WTC11 (cell line): ENCODE measurements at regions not wholly inside any gene's neighbourhood (a gene's known extent, or its start where the extent isn't known, plus 50 kb on each side); places are given as distances from the start of the nearest gene placed in this dataset.

Experiments used
- ATAC-seq: fragments of 200-7000 bp; cut with Tn5 transposase; 2 replicates; pipeline ENCODE4 v1.10.0; 2021; ENCODE audit warnings: mild to moderate bottlenecking, moderate library complexity
- CTCF ChIA-PET: fragments of 300-600 bp; sonication (Branson Sonifier 250); formaldehyde crosslinking; loops from one replicate; lab custom pipeline; 2021; ENCODE audit warnings: antibody characterized with exemption; lab: Charles Lee
- POLR2A ChIA-PET: fragments of 350-600 bp; sonication (Branson Sonifier 250); formaldehyde crosslinking; loops from one replicate; lab custom pipeline; 2021; ENCODE audit warnings: antibody characterized with exemption; lab: Charles Lee
- DNase-seq: peaks from one replicate; pipeline ENCODE4 v3.0.0; 2021; ENCODE audit warnings: low spot score
- H3K27ac Mint-ChIP-seq: 2 replicates; pipeline ENCODE4 v1.8.0; 2021; ENCODE audit warnings: mixed read lengths
- H3K27me3 Mint-ChIP-seq: 2 replicates; pipeline ENCODE4 v1.8.0; 2021; ENCODE audit warnings: low read depth, mild to moderate bottlenecking, moderate library complexity, mixed read lengths
- H3K36me3 Mint-ChIP-seq: 2 replicates; pipeline ENCODE4 v1.8.0; 2021; ENCODE audit warnings: mixed read lengths
- H3K4me1 Mint-ChIP-seq: 2 replicates; pipeline ENCODE4 v1.8.0; 2022; ENCODE audit warnings: mixed read lengths
- H3K4me3 Mint-ChIP-seq: 2 replicates; pipeline ENCODE4 v1.8.0; 2021; ENCODE audit warnings: mild to moderate bottlenecking, moderate library complexity, mixed read lengths
- H3K9me3 Mint-ChIP-seq: 2 replicates; pipeline ENCODE4 v1.8.0; 2021; ENCODE audit warnings: mixed read lengths
- ATF1 ChIP-seq: sonication (generic); formaldehyde crosslinking; IDR thresholded peaks from 2 replicates; pipeline ENCODE4 v1.8.1; 2023; ENCODE audit warnings: mild to moderate bottlenecking, moderate library complexity, missing genetic modification reagents
- CREM ChIP-seq: sonication (generic); formaldehyde crosslinking; IDR thresholded peaks from 2 replicates; pipeline ENCODE4 v1.8.1; 2022; ENCODE audit warnings: mild to moderate bottlenecking, missing genetic modification reagents, moderate library complexity
- ELF4 ChIP-seq: sonication (generic); formaldehyde crosslinking; IDR thresholded peaks from 2 replicates; pipeline ENCODE4 v1.8.1; 2022; ENCODE audit warnings: low read depth, mild to moderate bottlenecking, moderate library complexity, missing genetic modification reagents
- NFATC4 ChIP-seq: fragments of 250-450 bp; sonication (Bioruptor Pico); IDR thresholded peaks from 2 replicates; pipeline ENCODE4 v1.9.0; 2021; ENCODE audit warnings: mild to moderate bottlenecking
- NR2C2 ChIP-seq: sonication (generic); formaldehyde crosslinking; IDR thresholded peaks from 2 replicates; pipeline ENCODE4 v1.8.0; 2022; ENCODE audit warnings: mild to moderate bottlenecking, missing genetic modification reagents
- TCF7 ChIP-seq: sonication (generic); formaldehyde crosslinking; IDR thresholded peaks from 2 replicates; pipeline ENCODE4 v1.8.0; 2022; ENCODE audit warnings: mild to moderate bottlenecking, low read depth, missing genetic modification reagents, moderate library complexity
- TEAD4 ChIP-seq: sonication (generic); formaldehyde crosslinking; IDR thresholded peaks from 2 replicates; pipeline ENCODE4 v1.8.0; 2022; ENCODE audit warnings: mild to moderate bottlenecking, missing genetic modification reagents
- ZNF423 ChIP-seq: fragments of 250-450 bp; sonication (Bioruptor Pico); IDR thresholded peaks from 2 replicates; pipeline ENCODE4 v2.1.2; 2022; ENCODE audit warnings: mild to moderate bottlenecking, moderate library complexity
- TF ChIP-seq, protein P1 (sequence below): sonication (generic); formaldehyde crosslinking; IDR thresholded peaks from 2 replicates; pipeline ENCODE4 v1.8.1; 2022; ENCODE audit warnings: mild to moderate bottlenecking, moderate library complexity, missing genetic modification reagents
- TF ChIP-seq, protein P2 (sequence below): sonication (generic); formaldehyde crosslinking; IDR thresholded peaks from 2 replicates; pipeline ENCODE4 v1.8.0; 2022; ENCODE audit warnings: missing genetic modification reagents
- TF ChIP-seq, protein P3 (sequence below): sonication (generic); formaldehyde crosslinking; IDR thresholded peaks from 2 replicates; pipeline ENCODE4 v1.8.0; 2023; ENCODE audit warnings: missing genetic modification reagents
- TF ChIP-seq, protein P4 (sequence below): fragments of 250-450 bp; sonication (Bioruptor Pico); conservative IDR thresholded peaks from 2 replicates; pipeline ENCODE4 v1.9.0; 2021; ENCODE audit warnings: mild to moderate bottlenecking
- TF ChIP-seq, protein P5 (sequence below): sonication (generic); formaldehyde crosslinking; IDR thresholded peaks from 2 replicates; pipeline ENCODE4 v1.8.1; 2022; ENCODE audit warnings: missing genetic modification reagents, borderline replicate concordance
- TF ChIP-seq, protein P6 (sequence below): fragments of 250-450 bp; sonication (Bioruptor Pico); IDR thresholded peaks from 2 replicates; pipeline ENCODE4 v2.1.2; 2022; ENCODE audit warnings: mild to moderate bottlenecking, moderate library complexity

DNA sequence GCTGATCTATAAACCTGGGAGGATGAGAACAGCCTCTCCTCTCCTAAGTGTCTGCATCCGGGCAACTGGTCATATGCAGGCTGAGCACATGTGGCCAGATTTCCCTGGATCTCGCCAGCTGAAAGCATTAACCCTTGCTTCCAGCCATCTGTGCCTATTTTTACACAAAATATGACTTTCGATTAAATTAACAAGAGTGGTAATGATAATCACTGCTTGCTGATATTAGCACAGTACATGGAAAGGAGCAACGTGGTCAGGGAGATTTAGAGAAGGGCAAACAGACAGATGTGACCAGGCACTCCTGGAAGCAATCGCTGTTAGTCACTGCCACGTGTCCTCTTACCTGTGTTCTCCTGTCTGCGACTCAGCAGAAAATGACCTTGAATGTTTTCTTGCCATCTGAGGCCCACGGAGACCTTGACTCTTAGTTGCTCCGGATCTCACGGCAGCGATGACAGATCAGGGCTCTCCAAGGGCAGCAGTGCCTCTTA is 59.5 kb upstream of the NPTX2 start (continued):
- TF ChIP-seq, protein P1, sequence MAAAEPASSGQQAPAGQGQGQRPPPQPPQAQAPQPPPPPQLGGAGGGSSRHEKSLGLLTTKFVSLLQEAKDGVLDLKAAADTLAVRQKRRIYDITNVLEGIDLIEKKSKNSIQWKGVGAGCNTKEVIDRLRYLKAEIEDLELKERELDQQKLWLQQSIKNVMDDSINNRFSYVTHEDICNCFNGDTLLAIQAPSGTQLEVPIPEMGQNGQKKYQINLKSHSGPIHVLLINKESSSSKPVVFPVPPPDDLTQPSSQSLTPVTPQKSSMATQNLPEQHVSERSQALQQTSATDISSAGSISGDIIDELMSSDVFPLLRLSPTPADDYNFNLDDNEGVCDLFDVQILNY (CRISPR knock-in tag): no peak
- TF ChIP-seq, protein P2, sequence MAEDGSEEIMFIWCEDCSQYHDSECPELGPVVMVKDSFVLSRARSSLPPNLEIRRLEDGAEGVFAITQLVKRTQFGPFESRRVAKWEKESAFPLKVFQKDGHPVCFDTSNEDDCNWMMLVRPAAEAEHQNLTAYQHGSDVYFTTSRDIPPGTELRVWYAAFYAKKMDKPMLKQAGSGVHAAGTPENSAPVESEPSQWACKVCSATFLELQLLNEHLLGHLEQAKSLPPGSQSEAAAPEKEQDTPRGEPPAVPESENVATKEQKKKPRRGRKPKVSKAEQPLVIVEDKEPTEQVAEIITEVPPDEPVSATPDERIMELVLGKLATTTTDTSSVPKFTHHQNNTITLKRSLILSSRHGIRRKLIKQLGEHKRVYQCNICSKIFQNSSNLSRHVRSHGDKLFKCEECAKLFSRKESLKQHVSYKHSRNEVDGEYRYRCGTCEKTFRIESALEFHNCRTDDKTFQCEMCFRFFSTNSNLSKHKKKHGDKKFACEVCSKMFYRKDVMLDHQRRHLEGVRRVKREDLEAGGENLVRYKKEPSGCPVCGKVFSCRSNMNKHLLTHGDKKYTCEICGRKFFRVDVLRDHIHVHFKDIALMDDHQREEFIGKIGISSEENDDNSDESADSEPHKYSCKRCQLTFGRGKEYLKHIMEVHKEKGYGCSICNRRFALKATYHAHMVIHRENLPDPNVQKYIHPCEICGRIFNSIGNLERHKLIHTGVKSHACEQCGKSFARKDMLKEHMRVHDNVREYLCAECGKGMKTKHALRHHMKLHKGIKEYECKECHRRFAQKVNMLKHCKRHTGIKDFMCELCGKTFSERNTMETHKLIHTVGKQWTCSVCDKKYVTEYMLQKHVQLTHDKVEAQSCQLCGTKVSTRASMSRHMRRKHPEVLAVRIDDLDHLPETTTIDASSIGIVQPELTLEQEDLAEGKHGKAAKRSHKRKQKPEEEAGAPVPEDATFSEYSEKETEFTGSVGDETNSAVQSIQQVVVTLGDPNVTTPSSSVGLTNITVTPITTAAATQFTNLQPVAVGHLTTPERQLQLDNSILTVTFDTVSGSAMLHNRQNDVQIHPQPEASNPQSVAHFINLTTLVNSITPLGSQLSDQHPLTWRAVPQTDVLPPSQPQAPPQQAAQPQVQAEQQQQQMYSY (CRISPR knock-in tag): no peak

DNA sequence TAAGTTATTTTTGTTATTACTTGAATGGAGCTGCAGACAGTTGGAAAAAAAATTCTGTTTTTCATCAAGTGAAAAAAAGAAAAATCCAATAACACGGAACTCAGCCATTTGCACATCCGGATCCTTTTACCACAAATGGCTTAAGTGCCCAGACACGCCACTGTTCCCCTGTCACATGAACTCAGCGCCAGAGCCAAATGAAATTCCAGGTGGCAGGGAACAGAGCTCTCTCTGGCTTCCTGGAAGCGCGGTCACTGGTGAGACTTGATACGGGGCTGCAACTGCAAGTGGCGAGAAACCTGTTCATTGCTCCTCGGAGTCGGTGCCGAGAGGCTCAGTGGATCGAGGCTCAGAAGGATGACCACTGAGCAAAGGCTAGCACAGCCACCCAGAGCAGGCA is 60.8 kb upstream of the NPTX2 start:
- Mint-ChIP-seq H3K27me3 (peaks cover 10% of the 10 kb centered on the region), H3K4me1 (no peaks in the 10 kb centered on the region), H3K9me3 (peaks cover 41% of the 10 kb centered on the region), H3K36me3 (peaks cover 22% of the 10 kb centered on the region), H3K27ac (no peak overlapping the region), H3K4me3 (no peak overlapping the region)
- no peak for TF ChIP-seq ELF4
- no peak for TF ChIP-seq NR2C2 (CRISPR knock-in tag)
- TF ChIP-seq ZNF423 (CRISPR knock-in tag): no peak
- TF ChIP-seq, protein P3, sequence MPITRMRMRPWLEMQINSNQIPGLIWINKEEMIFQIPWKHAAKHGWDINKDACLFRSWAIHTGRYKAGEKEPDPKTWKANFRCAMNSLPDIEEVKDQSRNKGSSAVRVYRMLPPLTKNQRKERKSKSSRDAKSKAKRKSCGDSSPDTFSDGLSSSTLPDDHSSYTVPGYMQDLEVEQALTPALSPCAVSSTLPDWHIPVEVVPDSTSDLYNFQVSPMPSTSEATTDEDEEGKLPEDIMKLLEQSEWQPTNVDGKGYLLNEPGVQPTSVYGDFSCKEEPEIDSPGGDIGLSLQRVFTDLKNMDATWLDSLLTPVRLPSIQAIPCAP (CRISPR knock-in tag): no peak
- no peak for TF ChIP-seq NFATC4
- TF ChIP-seq TEAD4 (CRISPR knock-in tag): no peak
- no peak for TF ChIP-seq ATF1 (CRISPR knock-in tag)
- no peak for TF ChIP-seq TCF7 (CRISPR knock-in tag)
- no peak for DNase-seq
- CTCF ChIA-PET: no interaction called here
- POLR2A ChIA-PET: no interaction called here
- ATAC-seq: no peak

DNA sequence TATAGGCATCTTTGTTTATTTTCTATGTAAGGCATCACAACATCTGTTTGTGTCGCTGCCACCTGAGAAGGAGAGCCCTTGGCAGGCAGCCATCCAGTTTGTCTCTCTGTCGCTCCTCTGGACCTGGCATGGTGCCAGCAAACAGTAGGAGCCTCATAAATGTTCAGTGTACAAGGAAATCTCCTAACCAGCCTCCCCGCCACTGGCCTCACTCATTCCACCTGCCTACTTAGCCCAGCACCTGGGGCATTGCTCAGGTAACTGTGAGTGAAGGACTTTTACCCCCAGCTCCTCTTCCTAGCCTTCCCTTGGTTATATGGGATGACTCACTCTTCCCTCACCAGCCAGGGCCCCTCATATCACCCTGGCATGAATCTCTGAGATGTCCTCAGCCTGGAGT is 61.7 kb upstream of the NPTX2 start:
- ATAC-seq: no peak
- ChIA-PET POLR2A (no interaction called here), CTCF (no interaction called here)
- Mint-ChIP-seq H3K27ac (no peak overlapping the region), H3K9me3 (peaks cover 35% of the 10 kb centered on the region), H3K4me1 (no peaks in the 10 kb centered on the region), H3K4me3 (no peak overlapping the region), H3K27me3 (peaks cover 9% of the 10 kb centered on the region), H3K36me3 (peaks cover 20% of the 10 kb centered on the region)
- no peak for DNase-seq
- no peak for TF ChIP-seq CREM (CRISPR knock-in tag)
- TF ChIP-seq, protein P4, sequence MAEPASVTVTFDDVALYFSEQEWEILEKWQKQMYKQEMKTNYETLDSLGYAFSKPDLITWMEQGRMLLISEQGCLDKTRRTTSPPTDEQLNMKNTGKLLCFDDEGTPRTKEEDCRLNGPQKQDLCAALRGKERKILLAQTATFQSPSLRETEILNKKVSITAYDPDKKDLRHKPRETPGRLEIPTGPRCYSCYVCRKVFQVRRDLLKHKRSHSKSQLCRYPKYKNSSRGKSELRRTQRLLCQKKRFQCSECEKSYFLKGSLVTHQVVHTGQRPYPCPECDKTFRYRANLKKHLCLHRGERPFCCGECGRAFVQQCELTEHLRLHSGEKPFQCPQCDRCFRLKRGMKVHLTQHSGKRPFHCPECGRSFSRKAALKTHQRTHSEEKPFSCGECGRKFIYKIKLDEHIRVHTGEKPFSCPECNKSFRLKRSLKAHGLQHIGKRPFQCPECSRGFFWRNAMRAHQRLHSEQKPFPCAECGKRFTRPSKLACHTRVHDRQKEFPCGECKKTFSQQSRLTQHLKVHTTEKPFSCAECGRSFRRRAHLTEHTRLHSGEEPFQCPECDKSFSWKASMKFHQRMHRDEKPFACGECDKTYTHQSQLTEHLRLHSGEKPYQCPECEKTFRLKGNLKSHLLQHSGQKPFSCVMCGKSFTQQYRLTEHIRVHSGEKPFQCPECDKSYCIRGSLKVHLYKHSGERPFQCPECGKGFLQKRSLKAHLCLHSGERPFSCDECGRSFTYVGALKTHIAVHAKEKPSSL (CRISPR knock-in tag): no peak
- TF ChIP-seq, protein P5, sequence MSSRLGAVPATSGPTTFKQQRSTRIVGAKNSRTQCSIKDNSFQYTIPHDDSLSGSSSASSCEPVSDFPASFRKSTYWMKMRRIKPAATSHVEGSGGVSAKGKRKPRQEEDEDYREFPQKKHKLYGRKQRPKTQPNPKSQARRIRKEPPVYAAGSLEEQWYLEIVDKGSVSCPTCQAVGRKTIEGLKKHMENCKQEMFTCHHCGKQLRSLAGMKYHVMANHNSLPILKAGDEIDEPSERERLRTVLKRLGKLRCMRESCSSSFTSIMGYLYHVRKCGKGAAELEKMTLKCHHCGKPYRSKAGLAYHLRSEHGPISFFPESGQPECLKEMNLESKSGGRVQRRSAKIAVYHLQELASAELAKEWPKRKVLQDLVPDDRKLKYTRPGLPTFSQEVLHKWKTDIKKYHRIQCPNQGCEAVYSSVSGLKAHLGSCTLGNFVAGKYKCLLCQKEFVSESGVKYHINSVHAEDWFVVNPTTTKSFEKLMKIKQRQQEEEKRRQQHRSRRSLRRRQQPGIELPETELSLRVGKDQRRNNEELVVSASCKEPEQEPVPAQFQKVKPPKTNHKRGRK (CRISPR knock-in tag): no peak
- TF ChIP-seq, protein P6, sequence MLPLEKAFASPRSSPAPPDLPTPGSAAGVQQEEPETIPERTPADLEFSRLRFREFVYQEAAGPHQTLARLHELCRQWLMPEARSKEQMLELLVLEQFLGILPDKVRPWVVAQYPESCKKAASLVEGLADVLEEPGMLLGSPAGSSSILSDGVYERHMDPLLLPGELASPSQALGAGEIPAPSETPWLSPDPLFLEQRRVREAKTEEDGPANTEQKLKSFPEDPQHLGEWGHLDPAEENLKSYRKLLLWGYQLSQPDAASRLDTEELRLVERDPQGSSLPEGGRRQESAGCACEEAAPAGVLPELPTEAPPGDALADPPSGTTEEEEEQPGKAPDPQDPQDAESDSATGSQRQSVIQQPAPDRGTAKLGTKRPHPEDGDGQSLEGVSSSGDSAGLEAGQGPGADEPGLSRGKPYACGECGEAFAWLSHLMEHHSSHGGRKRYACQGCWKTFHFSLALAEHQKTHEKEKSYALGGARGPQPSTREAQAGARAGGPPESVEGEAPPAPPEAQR: no peak
